ENCODE measurements at regions not wholly inside any gene's neighbourhood (a gene's known extent, or its start where the extent isn't known, plus 50 kb on each side); places are given as distances from the start of the nearest gene placed in this dataset.
"Not testable (repeated sequence)": the region's sequence is repeated elsewhere in the genome, so short reads cannot be mapped to it uniquely, and the experiment has no call there.

- no peak overlapping the region for H3K9ac ChIP-seq (ENCODE audit: low read depth, low read length)
- H3K27me3 ChIP-seq (ENCODE audit: control insufficient read depth, insufficient read depth, low read length): peaks cover 6% of the 10 kb centered on the region
- H3K36me3 ChIP-seq (ENCODE audit: control insufficient read depth, insufficient read depth, low read length): no peaks in the 10 kb centered on the region
- no peaks in the 10 kb centered on the region for H3K9me3 ChIP-seq (ENCODE audit: control insufficient read depth, insufficient read depth, low read length)
- no peak overlapping the region for H3K4me3 ChIP-seq (ENCODE audit: low read depth, low read length)
- H3K4me1 ChIP-seq (ENCODE audit: control insufficient read depth, insufficient read depth, low read length): no peaks in the 10 kb centered on the region
Measured at GRCh38 chr2:8609357-8609811, 72.5 kb upstream of the ID2 start.

- H3K27me3 ChIP-seq (ENCODE audit: control insufficient read depth, insufficient read depth, low read length); H3K4me3 ChIP-seq (ENCODE audit: low read depth, low read length); H3K9me3 ChIP-seq (ENCODE audit: control insufficient read depth, insufficient read depth, low read length); H3K4me1 ChIP-seq (ENCODE audit: control insufficient read depth, insufficient read depth, low read length); H3K9ac ChIP-seq (ENCODE audit: low read depth, low read length); H3K36me3 ChIP-seq (ENCODE audit: control insufficient read depth, insufficient read depth, low read length): not testable (repeated sequence)
Measured at GRCh38 chr2:8610775-8611174, 71.1 kb upstream of the ID2 start.

- no peak overlapping the region for H3K4me3 ChIP-seq (ENCODE audit: low read depth, low read length)
Measured at GRCh38 chr2:8611246-8611645, 70.6 kb upstream of the ID2 start.

GRCh38 chr2:8611700-8612099, 70.2 kb upstream of the ID2 start:
- no peaks in the 10 kb centered on the region for H3K9me3 ChIP-seq (ENCODE audit: control insufficient read depth, insufficient read depth, low read length)
- H3K4me3 ChIP-seq (ENCODE audit: low read depth, low read length): no peak overlapping the region
- H3K36me3 ChIP-seq (ENCODE audit: control insufficient read depth, insufficient read depth, low read length): no peaks in the 10 kb centered on the region
- no peak overlapping the region for H3K9ac ChIP-seq (ENCODE audit: low read depth, low read length)
- peaks cover 6% of the 10 kb centered on the region for H3K27me3 ChIP-seq (ENCODE audit: control insufficient read depth, insufficient read depth, low read length)
- H3K4me1 ChIP-seq (ENCODE audit: control insufficient read depth, insufficient read depth, low read length): no peaks in the 10 kb centered on the region

More at GRCh38 chr2:8611246-8611645, 70.6 kb upstream of the ID2 start:
- H3K27me3 ChIP-seq (ENCODE audit: control insufficient read depth, insufficient read depth, low read length): peaks cover 6% of the 10 kb centered on the region
- H3K4me1 ChIP-seq (ENCODE audit: control insufficient read depth, insufficient read depth, low read length): no peaks in the 10 kb centered on the region
- H3K36me3 ChIP-seq (ENCODE audit: control insufficient read depth, insufficient read depth, low read length): no peaks in the 10 kb centered on the region
- H3K9ac ChIP-seq (ENCODE audit: low read depth, low read length): no peak overlapping the region
- H3K9me3 ChIP-seq (ENCODE audit: control insufficient read depth, insufficient read depth, low read length): no peaks in the 10 kb centered on the region

- H3K27me3 ChIP-seq (ENCODE audit: control insufficient read depth, insufficient read depth, low read length): no peaks in the 10 kb centered on the region
Measured at GRCh38 chr2:8612734-8613179, 69.1 kb upstream of the ID2 start.

GRCh38 chr2:8613207-8613999, 68.5 kb upstream of the ID2 start:
- not testable (repeated sequence) for H3K4me1 ChIP-seq (ENCODE audit: control insufficient read depth, insufficient read depth, low read length); H3K9me3 ChIP-seq (ENCODE audit: control insufficient read depth, insufficient read depth, low read length); H3K9ac ChIP-seq (ENCODE audit: low read depth, low read length); H3K27me3 ChIP-seq (ENCODE audit: control insufficient read depth, insufficient read depth, low read length); H3K36me3 ChIP-seq (ENCODE audit: control insufficient read depth, insufficient read depth, low read length); H3K4me3 ChIP-seq (ENCODE audit: low read depth, low read length)

More at GRCh38 chr2:8612734-8613179, 69.1 kb upstream of the ID2 start:
- Histone ChIP-seq H3K9ac (ENCODE audit: low read depth, low read length) (no peak overlapping the region), H3K4me1 (ENCODE audit: control insufficient read depth, insufficient read depth, low read length) (no peaks in the 10 kb centered on the region), H3K4me3 (ENCODE audit: low read depth, low read length) (no peak overlapping the region), H3K9me3 (ENCODE audit: control insufficient read depth, insufficient read depth, low read length) (no peaks in the 10 kb centered on the region), H3K36me3 (ENCODE audit: control insufficient read depth, insufficient read depth, low read length) (no peaks in the 10 kb centered on the region)

- H3K4me3 ChIP-seq (ENCODE audit: low read depth, low read length): no peak overlapping the region
- H3K9me3 ChIP-seq (ENCODE audit: control insufficient read depth, insufficient read depth, low read length): no peaks in the 10 kb centered on the region
- no peaks in the 10 kb centered on the region for H3K4me1 ChIP-seq (ENCODE audit: control insufficient read depth, insufficient read depth, low read length)
- H3K27me3 ChIP-seq (ENCODE audit: control insufficient read depth, insufficient read depth, low read length): no peaks in the 10 kb centered on the region
- H3K36me3 ChIP-seq (ENCODE audit: control insufficient read depth, insufficient read depth, low read length): no peaks in the 10 kb centered on the region
- H3K9ac ChIP-seq (ENCODE audit: low read depth, low read length): no peak overlapping the region
Measured at GRCh38 chr2:8614646-8615045, 67.2 kb upstream of the ID2 start.

GRCh38 chr2:8615252-8615575, 66.6 kb upstream of the ID2 start:
- Histone ChIP-seq H3K4me3 (ENCODE audit: low read depth, low read length) (no peak overlapping the region), H3K4me1 (ENCODE audit: control insufficient read depth, insufficient read depth, low read length) (no peaks in the 10 kb centered on the region), H3K36me3 (ENCODE audit: control insufficient read depth, insufficient read depth, low read length) (no peaks in the 10 kb centered on the region), H3K9me3 (ENCODE audit: control insufficient read depth, insufficient read depth, low read length) (no peaks in the 10 kb centered on the region), H3K27me3 (ENCODE audit: control insufficient read depth, insufficient read depth, low read length) (no peaks in the 10 kb centered on the region), H3K9ac (ENCODE audit: low read depth, low read length) (no peak overlapping the region)

GRCh38 chr2:8615576-8616281, 66.1 kb upstream of the ID2 start:
- no peaks in the 10 kb centered on the region for H3K9me3 ChIP-seq (ENCODE audit: control insufficient read depth, insufficient read depth, low read length)
- no peaks in the 10 kb centered on the region for H3K4me1 ChIP-seq (ENCODE audit: control insufficient read depth, insufficient read depth, low read length)
- no peaks in the 10 kb centered on the region for H3K36me3 ChIP-seq (ENCODE audit: control insufficient read depth, insufficient read depth, low read length)
- no peak overlapping the region for H3K9ac ChIP-seq (ENCODE audit: low read depth, low read length)
- no peaks in the 10 kb centered on the region for H3K27me3 ChIP-seq (ENCODE audit: control insufficient read depth, insufficient read depth, low read length)
- H3K4me3 ChIP-seq (ENCODE audit: low read depth, low read length): no peak overlapping the region

- Histone ChIP-seq H3K9ac (ENCODE audit: low read depth, low read length) (no peak overlapping the region), H3K36me3 (ENCODE audit: control insufficient read depth, insufficient read depth, low read length) (no peaks in the 10 kb centered on the region), H3K4me3 (ENCODE audit: low read depth, low read length) (no peak overlapping the region), H3K27me3 (ENCODE audit: control insufficient read depth, insufficient read depth, low read length) (no peaks in the 10 kb centered on the region), H3K9me3 (ENCODE audit: control insufficient read depth, insufficient read depth, low read length) (no peaks in the 10 kb centered on the region), H3K4me1 (ENCODE audit: control insufficient read depth, insufficient read depth, low read length) (no peaks in the 10 kb centered on the region)
Measured at GRCh38 chr2:8617048-8617447, 64.8 kb upstream of the ID2 start.

GRCh38 chr2:8617590-8617989, 64.3 kb upstream of the ID2 start:
- Histone ChIP-seq H3K4me1 (ENCODE audit: control insufficient read depth, insufficient read depth, low read length) (no peaks in the 10 kb centered on the region), H3K9me3 (ENCODE audit: control insufficient read depth, insufficient read depth, low read length) (no peaks in the 10 kb centered on the region), H3K9ac (ENCODE audit: low read depth, low read length) (no peak overlapping the region), H3K36me3 (ENCODE audit: control insufficient read depth, insufficient read depth, low read length) (no peaks in the 10 kb centered on the region), H3K27me3 (ENCODE audit: control insufficient read depth, insufficient read depth, low read length) (no peaks in the 10 kb centered on the region), H3K4me3 (ENCODE audit: low read depth, low read length) (no peak overlapping the region)

GRCh38 chr2:8619071-8619470, 62.8 kb upstream of the ID2 start:
- Histone ChIP-seq H3K4me3 (ENCODE audit: low read depth, low read length) (no peak overlapping the region), H3K9me3 (ENCODE audit: control insufficient read depth, insufficient read depth, low read length) (no peaks in the 10 kb centered on the region), H3K36me3 (ENCODE audit: control insufficient read depth, insufficient read depth, low read length) (no peaks in the 10 kb centered on the region), H3K9ac (ENCODE audit: low read depth, low read length) (no peak overlapping the region), H3K4me1 (ENCODE audit: control insufficient read depth, insufficient read depth, low read length) (no peaks in the 10 kb centered on the region), H3K27me3 (ENCODE audit: control insufficient read depth, insufficient read depth, low read length) (no peaks in the 10 kb centered on the region)
